GM18505 (cell line): ENCODE measurements at regions not wholly inside any gene's neighbourhood (a gene's known extent, or its start where the extent isn't known, plus 50 kb on each side); places are given as distances from the start of the nearest gene placed in this dataset.

ENCODE experiments used
- ATAC-seq: cut with Tn5 transposase; IDR thresholded peaks from one replicate; pipeline ENCODE4 v1.9.1; 2021; ENCODE audit not compliant: unreplicated experiment
- POLR2A ChIP-seq: IDR thresholded peaks from 4 replicates; pipeline ENCODE4 v1.6.1; 2011; ENCODE audit warnings: borderline replicate concordance; ENCODE audit not compliant: insufficient read depth, insufficient read length; ENCODE audit errors: extremely low read depth

DNA sequence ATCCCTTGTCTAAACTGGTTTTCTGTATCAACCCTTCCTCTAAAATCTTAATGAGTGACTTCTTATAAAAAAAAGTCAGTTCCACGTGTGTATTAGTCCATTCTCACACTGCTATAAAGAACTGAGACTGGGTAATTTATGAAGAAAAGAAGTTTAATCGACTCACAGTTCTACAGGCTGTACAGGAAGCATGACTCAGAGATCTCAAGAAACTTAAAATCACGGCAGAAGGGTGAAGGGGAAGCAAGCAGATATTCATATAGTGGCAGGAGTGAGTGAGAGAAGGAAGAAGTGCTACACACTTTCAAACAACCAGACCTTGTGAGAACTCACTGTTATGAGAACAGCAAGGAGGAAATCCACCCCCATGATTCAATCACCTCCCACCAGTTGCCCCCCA, 307.8 kb upstream of the ARRDC3 start:
- no peak for ATAC-seq

DNA sequence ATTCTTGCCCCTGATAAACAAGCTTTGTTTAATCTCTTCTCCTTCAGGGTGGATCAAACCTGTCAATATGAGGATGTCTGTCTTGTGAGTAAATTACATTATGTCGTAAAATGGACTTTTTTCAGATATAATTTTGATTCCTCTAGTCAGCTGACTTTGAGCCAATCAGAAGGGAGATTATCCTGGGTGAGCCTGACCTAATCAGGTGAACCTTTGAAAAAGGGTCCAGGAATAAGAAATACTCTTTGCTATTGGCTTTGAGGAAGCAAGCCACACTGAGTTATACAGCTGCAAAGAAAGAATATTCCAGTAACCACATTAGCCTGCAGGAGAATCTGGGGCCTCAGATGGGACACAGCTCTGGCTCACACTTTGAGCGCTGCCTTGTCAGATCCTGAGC, 304.3 kb upstream of the ARRDC3 start:
- no peak for ATAC-seq
- no peak for TF ChIP-seq POLR2A

More for the DNA sequence above, 307.8 kb upstream of the ARRDC3 start:
- no peak for TF ChIP-seq POLR2A

DNA sequence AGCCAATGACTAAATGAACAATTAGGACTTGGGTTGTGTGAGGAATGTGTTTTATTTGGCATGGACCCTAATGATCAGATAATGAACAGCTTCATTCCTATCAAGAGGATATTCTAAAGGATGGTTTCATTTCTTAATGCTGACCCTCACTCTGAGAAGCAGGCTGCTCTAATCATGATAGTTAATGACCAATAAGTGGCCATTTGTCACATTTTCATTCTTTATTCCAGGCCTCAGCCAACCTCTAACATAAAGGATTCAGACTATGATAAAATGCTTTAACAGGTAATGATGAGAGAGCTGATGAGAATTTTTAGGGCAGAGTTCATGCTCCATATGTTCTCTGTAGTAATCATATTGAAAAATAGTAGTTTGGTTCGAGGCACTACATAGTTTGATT, 301.5 kb upstream of the ARRDC3 start:
- no peak for TF ChIP-seq POLR2A
- no peak for ATAC-seq

DNA sequence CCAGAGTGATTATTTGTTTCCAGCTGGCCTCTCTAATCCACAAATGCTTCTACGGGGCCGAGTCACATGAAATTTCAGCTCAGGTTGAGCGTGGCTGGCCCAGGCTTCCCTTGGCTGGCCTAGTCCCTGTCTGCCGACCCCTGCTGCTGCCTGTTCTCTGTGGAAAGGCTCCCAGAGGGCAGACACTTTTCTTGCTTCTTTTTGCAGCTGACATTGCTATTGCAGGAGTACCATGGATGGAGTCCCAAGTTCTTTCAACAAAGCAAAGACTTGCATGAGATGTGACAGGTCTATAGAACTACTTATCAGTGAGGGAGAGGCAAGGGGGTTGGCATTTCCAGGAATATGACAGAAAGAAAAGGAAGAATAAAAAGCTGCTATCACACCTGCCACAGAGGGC, 287.4 kb upstream of the ARRDC3 start:
- no peak for TF ChIP-seq POLR2A
- no peak for ATAC-seq

DNA sequence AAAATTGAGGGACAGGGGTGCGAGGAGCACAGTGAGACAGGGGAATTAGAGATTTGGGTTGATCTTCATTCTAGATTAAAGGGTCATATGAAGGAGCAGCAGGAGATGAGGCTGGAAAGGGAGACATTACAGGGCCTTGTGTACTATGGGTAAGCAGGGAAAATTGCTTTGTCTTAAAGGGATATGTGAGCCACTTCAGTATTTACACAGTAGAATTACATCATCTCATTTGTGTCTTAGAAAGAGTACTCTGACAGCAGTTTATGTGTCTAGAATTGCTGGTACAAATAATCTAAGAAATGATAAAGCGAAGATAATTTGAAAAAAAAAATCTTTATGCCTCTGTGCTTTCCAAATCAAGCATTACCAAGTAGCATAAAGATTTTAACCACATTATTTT, 287.0 kb upstream of the ARRDC3 start:
- TF ChIP-seq POLR2A, result no peak
- no peak for ATAC-seq

DNA sequence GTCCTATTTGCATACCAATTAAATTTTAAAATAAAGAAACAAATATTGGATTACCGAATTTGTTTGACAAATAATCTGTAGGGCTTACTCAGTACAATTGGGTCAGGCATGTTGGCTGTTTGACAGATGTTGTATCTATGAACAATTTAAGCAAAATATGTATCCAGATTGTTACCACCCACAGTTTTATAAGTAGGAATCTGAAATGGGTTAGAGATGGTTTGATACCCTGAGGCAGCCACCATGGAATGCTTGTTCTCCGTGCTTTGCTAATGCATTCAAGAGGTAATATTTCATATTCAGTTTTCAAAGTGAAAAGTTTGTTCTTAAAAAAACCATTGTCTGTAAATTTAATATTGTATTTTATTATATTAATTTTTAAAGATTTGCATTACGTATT, 285.1 kb upstream of the ARRDC3 start:
- no peak for ATAC-seq
- TF ChIP-seq POLR2A, result no peak

DNA sequence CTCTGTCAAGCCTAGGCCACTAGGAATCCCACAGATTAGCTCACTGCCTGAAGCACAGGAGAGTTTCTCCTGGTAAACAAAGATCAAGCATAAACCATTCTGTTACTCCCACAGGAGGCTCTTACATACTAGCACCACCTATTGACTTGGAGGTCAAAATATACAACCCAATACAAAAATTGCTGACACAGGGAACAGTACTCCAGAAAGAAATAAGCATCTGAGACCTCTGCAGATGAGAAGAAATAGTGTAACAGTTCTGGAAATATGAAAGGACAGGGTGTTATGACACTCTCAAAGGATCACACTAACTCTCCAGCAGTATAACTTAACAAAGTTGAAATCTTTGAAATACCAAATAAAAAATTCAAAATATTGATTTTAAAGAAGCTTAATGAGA, 269.6 kb upstream of the ARRDC3 start:
- no peak for ATAC-seq
- TF ChIP-seq POLR2A, result no peak

DNA sequence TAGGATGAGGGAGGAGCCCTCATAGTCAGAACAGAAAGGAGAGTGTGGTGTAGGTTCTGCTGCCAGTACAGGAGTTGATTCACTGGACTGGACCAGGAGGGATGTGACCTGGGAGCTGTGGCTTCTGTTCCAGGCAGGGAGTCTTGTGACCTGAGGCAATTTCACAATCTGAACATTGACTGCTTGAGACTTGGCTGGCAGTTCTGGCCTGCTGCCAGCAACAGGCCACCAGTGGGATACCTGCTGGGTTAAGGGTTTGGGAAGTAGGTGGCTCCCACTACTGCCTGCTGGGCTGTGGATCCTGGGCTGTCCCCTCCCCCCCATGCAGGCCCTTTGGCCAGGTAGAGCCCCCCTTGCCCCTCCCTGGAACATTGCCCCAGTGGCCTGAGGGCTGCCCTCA, 268.6 kb upstream of the ARRDC3 start:
- no peak for ATAC-seq
- TF ChIP-seq POLR2A, result no peak

DNA sequence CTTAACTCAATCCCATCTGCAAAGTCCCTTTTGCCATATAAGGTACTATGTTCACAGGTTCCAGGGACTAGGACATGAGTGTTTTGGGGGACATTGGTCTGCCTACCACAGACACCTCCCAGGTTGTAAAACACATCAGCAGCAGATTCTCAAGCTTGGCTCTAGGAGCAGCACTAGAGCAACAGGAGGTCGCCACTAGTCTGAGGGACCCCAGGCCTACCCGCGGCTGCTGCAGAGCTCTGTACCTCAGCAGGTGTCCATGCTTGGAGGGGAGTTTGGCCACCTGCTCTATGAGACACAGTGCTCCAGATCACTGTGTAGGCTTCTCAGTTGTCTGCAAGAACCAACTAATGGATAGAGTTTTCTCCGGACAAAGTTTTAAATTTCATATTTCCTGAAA, 262.2 kb upstream of the ARRDC3 start:
- no peak for ATAC-seq
- TF ChIP-seq POLR2A, result no peak

DNA sequence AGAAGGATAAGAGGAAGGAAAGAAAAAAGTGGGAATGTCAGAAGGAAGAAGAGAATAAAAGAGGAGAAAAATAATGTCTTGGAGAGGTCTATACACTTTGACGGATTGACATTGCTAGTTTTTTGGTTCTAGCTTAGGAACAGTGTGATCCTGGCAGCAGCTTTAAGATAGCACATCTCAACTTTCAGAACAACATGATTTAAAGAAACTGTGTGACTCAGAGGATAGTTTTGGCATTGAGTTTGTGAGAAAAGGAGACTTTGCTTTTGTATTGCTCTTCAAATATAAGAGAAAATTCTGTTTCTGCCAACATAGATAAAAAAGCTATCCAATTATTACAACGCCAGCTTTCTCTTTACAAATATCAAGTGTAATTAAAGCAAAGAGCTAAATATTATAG, 260.7 kb upstream of the ARRDC3 start:
- ATAC-seq, result no peak
- TF ChIP-seq POLR2A, result no peak

DNA sequence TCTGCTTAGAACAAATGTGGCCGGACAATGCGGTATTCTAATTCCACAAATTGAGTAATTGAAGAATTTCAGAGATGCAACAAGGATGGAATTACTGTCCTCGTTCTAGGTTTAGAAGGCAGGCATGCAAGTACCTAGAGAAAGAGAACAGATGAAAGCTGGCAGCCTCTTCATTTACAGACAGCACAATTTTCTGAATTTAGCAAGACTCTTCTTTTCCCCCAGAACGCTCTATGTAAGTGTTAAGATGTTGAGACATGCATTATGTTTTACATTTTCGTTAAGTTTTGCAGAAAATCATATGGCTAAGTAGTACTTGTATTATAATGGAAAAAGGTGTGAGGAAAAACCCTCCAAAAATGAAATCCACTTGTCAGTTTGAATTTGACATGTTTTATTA, 259.5 kb upstream of the ARRDC3 start:
- ATAC-seq, result no peak
- TF ChIP-seq POLR2A, result no peak

DNA sequence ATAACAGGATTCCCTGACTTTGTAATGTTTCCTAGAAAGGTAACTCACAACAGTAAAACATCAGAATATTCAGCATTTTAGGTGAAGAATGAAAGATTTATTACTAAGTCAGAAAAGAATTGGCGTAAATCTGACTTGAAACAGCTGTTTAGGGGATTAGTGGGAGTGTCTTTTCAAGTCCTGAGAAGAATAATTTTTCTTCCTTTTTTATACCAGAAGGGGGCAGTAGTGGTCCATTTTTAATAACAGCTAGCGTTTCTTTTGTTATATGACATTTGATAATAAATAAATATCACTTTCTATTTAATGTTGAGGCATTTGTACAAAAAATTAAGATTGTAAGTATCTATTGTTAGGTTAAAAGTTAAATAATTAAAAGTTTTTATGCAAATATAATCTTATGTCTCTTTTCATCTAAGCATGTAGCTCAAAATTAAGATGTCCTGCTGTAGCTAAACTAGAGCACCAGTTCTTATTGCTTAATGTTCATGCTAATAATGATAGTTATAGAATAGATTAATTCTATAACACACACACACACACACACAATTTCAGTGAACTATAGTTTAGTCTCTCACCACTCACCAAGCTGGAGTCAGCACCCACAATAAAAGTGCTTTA, 258.7 kb upstream of the ARRDC3 start:
- TF ChIP-seq POLR2A, result no peak
- peak; percentile 63 for ATAC-seq

DNA sequence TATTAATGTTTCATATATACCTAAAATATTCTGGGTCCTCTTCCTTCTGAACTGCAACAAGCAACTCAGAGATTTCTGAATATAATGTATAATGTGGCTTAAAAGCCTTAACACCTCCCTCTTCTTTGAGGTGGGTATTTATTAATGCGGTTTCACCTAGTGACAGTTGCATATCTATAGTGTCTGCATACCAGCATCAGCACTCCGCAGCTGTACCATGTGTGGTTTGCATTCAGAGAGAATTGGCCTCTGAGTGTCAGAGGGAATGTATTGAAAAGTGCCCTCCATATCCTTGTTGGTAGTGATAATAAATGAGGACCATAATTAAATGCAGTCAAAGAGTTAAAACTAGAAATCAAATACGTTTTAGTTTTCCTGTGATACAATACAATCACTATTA, 256.6 kb upstream of the ARRDC3 start:
- ATAC-seq, result no peak

DNA sequence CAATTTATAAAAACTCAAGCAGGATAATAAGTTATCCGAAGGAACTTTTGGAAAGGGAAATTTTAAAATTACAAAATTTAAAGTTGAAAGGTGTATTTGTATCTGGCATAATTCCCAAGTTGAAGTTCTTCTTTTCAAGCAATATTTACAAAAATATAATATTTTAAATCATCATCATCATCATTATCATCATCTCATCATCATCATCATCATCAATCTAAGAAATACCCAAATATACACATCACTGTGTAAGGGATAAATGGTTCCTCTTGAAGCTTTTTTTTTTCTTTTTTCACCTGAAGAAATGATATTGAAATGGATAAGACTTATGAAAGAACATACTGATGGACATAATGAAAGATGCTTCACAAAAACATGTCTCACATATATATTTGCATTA, 254.9 kb upstream of the ARRDC3 start:
- no peak for ATAC-seq
- no peak for TF ChIP-seq POLR2A

More for the DNA sequence above, 256.6 kb upstream of the ARRDC3 start:
- TF ChIP-seq POLR2A, result no peak
